Kidney (tissue), 13 donors: ENCODE measurements at regions not wholly inside any gene's neighbourhood (a gene's known extent, or its start where the extent isn't known, plus 50 kb on each side); places are given as distances from the start of the nearest gene placed in this dataset.

Source experiments
- DNase-seq, 5 donors: peaks; one replicate each; pipeline ENCODE4 v3.0.0-alpha.2; 2013 to 2020
- FAIRE-seq: peaks from 2 replicates; lab custom pipeline; 2012; peaks lifted over from hg19 to GRCh38; lab: Jason Lieb, UNC
- H3K27ac ChIP-seq, 2 donors: one replicate each; pipeline ENCODE4 v1.7.0; 2013; ENCODE audit warnings: low read depth in 2 of 2, low read length in 2 of 2, inconsistent platforms in 1 of 2
- H3K27me3 ChIP-seq: one replicate; pipeline ENCODE4 v1.7.1; 2013; ENCODE audit warnings: low read length, inconsistent platforms; ENCODE audit not compliant: control insufficient read depth, insufficient read depth
- H3K36me3 ChIP-seq, 3 donors: one replicate each; pipeline versions ENCODE4 v1.7.0 to v1.7.1; 2013; ENCODE audit warnings: low read length in 3 of 3, control low read depth in 1 of 3, inconsistent platforms in 1 of 3; ENCODE audit not compliant: insufficient read depth in 3 of 3, control insufficient read depth in 2 of 3
- H3K4me1 ChIP-seq, 3 donors: one replicate each; pipeline versions ENCODE4 v1.7.0 to v1.7.1; 2013; ENCODE audit warnings: low read length in 3 of 3, inconsistent platforms in 1 of 3, low read depth in 1 of 3; ENCODE audit not compliant: control insufficient read depth in 2 of 3, insufficient read depth in 2 of 3
- H3K4me3 ChIP-seq, 3 donors: one replicate each; pipeline versions ENCODE4 v1.7.0 to v1.8.1; 2013; ENCODE audit warnings: low read length in 3 of 3, control low read depth in 1 of 3, inconsistent platforms in 1 of 3
- H3K9ac ChIP-seq, 3 donors: one replicate each; pipeline versions ENCODE4 v1.7.0 to v1.7.1; 2013; ENCODE audit warnings: low read length in 3 of 3, control low read depth in 1 of 3, inconsistent platforms in 1 of 3
- H3K9me3 ChIP-seq, 3 donors: one replicate each; pipeline versions ENCODE4 v1.7.0 to v1.7.1; 2013; ENCODE audit warnings: low read length in 3 of 3, control low read depth in 1 of 3, inconsistent platforms in 1 of 3; ENCODE audit not compliant: control insufficient read depth in 2 of 3, insufficient read depth in 1 of 3
- intact Hi-C: fragments of 100-400 bp; cut with DNase I; formaldehyde crosslinking; loops from one replicate; pipeline ENCODE4 v1.11.1; 2022
- TF ChIP-seq, protein P1 (sequence below): IDR thresholded peaks from 3 replicates; pipeline ENCODE4 v1.5.1; 2012; ENCODE audit warnings: mild to moderate bottlenecking, moderate library complexity, borderline replicate concordance; ENCODE audit not compliant: insufficient read depth; ENCODE audit errors: extremely low read depth
- donor health status: control.
- donor health status: control.
- donor health status: control.
- donor health status: control.
- donor health status: control.
- donor health status: DM: yes; HTN: yes; CAD: no.
- donor health status: Normal renal cell carcinoma (clear cell type).

DNA sequence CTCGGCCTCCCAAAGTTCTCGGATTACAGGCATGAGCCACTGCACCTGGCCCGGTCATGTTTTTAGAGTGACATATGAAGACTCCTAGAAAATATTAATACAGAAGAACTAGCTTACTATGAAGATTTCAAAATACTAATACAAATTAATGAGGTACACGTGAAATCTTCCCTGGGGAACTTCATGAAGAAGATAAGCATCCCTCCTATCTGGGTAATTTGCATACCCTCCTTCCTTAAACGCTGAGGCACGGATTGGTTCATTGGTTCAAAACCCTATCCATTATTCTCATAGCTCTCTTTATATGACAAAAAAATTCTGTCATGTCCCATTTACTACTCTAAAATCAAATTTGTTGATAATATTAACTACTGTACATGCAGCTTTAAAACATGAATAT, 224.8 kb upstream of the KLF14 start:
- Histone ChIP-seq H3K36me3 (no peaks in the 10 kb centered on the region), H3K4me3 (no peak overlapping the region), H3K9me3 (no peaks in the 10 kb centered on the region), H3K27ac (no peak overlapping the region), H3K4me1 (peaks cover 0 to 10% (median 5%) of the 10 kb centered on the region in 3 donors), H3K9ac (no peak overlapping the region), H3K27me3 (no peaks in the 10 kb centered on the region)
- intact Hi-C loops = no loop called here
- DNase-seq (no peak), FAIRE-seq (no peak)
- TF ChIP-seq, protein P1, sequence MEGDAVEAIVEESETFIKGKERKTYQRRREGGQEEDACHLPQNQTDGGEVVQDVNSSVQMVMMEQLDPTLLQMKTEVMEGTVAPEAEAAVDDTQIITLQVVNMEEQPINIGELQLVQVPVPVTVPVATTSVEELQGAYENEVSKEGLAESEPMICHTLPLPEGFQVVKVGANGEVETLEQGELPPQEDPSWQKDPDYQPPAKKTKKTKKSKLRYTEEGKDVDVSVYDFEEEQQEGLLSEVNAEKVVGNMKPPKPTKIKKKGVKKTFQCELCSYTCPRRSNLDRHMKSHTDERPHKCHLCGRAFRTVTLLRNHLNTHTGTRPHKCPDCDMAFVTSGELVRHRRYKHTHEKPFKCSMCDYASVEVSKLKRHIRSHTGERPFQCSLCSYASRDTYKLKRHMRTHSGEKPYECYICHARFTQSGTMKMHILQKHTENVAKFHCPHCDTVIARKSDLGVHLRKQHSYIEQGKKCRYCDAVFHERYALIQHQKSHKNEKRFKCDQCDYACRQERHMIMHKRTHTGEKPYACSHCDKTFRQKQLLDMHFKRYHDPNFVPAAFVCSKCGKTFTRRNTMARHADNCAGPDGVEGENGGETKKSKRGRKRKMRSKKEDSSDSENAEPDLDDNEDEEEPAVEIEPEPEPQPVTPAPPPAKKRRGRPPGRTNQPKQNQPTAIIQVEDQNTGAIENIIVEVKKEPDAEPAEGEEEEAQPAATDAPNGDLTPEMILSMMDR = no peak

DNA sequence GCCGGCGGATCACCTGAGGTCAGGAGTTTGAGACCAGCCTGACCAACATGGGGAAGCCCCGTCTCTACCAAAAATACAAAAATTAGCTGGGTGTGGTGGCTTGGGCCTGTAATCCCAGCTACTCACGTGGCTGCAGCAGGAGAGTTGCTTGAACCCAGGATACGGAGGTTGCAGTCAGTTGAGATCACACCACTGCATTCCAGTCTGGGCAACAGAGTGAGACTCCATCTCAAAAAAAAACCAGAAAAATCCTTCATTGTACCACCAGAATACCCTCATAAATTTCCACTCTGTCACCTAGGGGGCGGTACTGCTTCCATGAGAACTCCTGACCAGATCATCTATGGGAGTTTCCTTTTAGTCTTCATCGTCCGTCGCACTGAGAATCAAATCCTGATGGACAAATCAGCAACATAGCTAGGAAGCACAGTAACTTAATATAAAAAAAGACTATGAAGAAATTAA, 225.8 kb upstream of the KLF14 start:
- Histone ChIP-seq H3K9me3 (no peaks in the 10 kb centered on the region), H3K4me1 (peaks cover 0 to 10% (median 5%) of the 10 kb centered on the region in 3 donors), H3K36me3 (peaks cover 0 to 4% (median 0%) of the 10 kb centered on the region in 3 donors), H3K4me3 (no peak overlapping the region), H3K27me3 (no peaks in the 10 kb centered on the region), H3K9ac (no peak overlapping the region), H3K27ac (peak overlapping the region in 1 of 2 donors; percentile 42)
- TF ChIP-seq, protein P1 = no peak
- intact Hi-C loops = no loop called here
- DNase-seq (no peak), FAIRE-seq (no peak)

DNA sequence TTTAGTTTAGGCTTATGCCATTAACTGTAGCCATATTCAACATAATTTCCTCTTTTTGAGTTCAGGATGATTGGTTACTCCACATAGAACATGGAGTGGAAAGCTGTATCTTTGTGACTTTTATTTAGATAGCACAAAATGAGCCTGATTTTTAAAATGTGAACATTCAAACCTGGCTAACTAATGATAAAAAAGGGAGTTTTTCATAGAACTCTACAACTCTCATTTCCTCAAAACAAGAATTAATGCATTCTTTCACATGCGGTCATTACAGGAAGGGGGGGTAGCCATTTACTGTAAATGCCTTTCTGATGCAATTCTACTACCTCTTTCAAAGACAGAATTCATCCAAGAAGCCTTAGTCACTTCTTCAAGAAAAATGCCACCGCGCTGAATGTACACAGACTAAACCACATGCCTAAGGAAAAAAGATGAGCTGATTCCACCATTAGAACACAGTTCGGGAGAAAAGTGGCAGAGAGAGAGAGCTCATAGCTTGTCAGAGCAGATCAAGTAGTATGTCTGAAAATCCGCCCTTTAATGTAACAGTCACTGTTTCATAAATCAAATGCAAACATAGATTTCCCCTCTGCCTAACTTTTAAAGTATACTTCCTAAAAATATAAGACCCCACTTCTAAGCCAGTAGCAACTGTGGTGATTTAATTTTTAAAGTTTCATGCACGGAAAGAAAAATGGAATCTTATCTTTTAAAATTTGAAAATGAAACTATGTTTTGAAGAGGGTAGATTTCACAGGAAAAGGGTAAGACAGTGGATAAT, 226.4 kb upstream of the KLF14 start:
- H3K9me3 ChIP-seq = no peaks in the 10 kb centered on the region
- H3K36me3 ChIP-seq = peaks cover 0 to 7% (median 0%) of the 10 kb centered on the region in 3 donors
- H3K4me1 ChIP-seq = peaks cover 0 to 9% (median 5%) of the 10 kb centered on the region in 3 donors
- DNase-seq (no peak), FAIRE-seq (no peak)
- H3K27me3 ChIP-seq = no peaks in the 10 kb centered on the region
- no peak overlapping the region for H3K4me3 ChIP-seq
- intact Hi-C loops = no loop called here
- H3K9ac ChIP-seq = no peak overlapping the region
- H3K27ac ChIP-seq = peak overlapping the region in 1 of 2 donors; percentile 42
- TF ChIP-seq, protein P1 = no peak
